ENCODE measurements at regions not wholly inside any gene's neighbourhood (a gene's known extent, or its start where the extent isn't known, plus 50 kb on each side); places are given as distances from the start of the nearest gene placed in this dataset.

GRCh38 chr2:200165687-200166086 lies 140.8 kb upstream of the SPATS2L start:
- no peak for FAIRE-seq
- no peak for DNase-seq (ENCODE audit: extremely low spot score, insufficient read length, low read depth)

GRCh38 chr2:200168641-200169555 lies 137.6 kb upstream of the SPATS2L start:
- DNase-seq (ENCODE audit: extremely low spot score, insufficient read length, low read depth) (no peak), FAIRE-seq (no peak)

- FAIRE-seq (no peak), DNase-seq (ENCODE audit: extremely low spot score, insufficient read length, low read depth) (no peak)
These were observed 136.3 kb upstream of the SPATS2L start for GRCh38 chr2:200170221-200170620.

DNA sequence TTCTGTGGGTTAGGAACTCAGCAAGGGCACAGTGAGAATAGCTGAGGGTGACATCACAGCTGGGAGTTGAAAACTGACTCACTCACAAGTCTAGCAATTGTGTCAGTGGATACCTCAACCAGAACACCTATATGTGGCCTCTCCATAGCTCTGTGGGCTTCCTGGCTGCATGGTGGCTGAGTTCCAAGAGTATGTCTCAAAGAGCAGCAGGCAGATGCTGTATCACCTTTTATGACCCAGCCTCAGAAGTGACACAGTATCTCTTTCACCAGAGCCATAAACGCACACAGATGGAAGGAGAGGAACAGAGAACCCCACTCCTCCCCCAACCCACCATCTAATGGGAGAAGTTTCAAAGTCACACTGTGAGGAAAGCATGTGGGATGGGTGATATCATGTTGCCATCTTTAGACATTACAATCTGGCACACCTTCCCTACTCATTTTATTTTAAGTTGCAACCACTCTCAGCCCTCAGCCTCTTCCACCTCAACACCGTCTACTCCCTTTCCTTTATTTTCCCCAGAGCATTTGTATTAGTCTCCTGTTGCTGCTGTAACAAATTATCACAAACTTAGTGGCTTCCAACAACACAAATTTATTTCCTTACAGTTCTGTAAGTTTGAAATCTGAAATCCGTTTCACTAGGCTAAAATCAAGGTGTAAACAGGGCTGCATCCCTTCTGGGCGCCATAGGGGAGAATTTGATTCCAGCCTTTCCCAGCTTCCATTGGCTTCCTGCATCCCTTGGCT lies 134.6 kb upstream of the SPATS2L start:
- no peak for FAIRE-seq
- no peak for DNase-seq (ENCODE audit: extremely low spot score, insufficient read length, low read depth)

DNA sequence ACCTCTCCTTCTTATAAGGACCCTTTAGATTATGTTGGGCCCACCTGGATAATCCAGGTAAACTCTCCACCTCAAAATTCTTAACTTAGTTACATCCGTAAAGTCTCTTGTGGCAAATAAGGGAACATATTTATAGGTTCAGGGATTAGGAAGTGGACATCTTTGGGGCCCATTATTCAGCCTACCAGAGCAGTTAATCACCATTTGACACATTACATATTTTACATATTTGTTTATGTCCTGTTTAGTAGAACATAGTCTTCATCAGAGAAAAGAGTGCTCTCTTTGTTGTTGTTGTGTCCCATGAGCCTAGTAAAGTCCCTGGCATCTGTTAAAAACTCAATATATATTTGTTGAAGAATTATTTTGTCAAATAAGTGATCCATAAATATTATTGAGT lies 134.0 kb upstream of the SPATS2L start:
- DNase-seq (ENCODE audit: extremely low spot score, insufficient read length, low read depth) = no peak
- no peak for FAIRE-seq

GRCh38 chr2:200172944-200173581 lies 133.4 kb upstream of the SPATS2L start:
- DNase-seq (ENCODE audit: extremely low spot score, insufficient read length, low read depth) (no peak), FAIRE-seq (no peak)

DNA sequence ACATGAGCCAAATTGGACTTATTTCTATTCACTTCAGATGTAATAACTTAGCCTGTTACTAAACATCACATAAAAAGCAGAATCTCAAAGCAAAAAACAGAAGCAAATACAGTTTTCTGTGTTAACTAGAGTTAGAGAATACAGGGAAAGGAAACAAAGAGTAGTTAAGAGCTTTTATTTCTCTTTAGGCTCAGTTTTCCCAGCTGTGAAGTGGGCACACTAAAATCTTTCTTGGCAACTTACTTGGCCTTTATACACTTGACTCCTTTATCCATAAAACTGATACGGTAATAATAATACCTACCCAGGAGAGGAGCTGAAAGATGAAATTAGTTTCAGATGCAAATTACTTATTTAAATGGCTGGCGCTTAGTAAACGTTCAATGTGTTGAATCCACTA lies 132.8 kb upstream of the SPATS2L start:
- no peak for DNase-seq (ENCODE audit: extremely low spot score, insufficient read length, low read depth)

DNA sequence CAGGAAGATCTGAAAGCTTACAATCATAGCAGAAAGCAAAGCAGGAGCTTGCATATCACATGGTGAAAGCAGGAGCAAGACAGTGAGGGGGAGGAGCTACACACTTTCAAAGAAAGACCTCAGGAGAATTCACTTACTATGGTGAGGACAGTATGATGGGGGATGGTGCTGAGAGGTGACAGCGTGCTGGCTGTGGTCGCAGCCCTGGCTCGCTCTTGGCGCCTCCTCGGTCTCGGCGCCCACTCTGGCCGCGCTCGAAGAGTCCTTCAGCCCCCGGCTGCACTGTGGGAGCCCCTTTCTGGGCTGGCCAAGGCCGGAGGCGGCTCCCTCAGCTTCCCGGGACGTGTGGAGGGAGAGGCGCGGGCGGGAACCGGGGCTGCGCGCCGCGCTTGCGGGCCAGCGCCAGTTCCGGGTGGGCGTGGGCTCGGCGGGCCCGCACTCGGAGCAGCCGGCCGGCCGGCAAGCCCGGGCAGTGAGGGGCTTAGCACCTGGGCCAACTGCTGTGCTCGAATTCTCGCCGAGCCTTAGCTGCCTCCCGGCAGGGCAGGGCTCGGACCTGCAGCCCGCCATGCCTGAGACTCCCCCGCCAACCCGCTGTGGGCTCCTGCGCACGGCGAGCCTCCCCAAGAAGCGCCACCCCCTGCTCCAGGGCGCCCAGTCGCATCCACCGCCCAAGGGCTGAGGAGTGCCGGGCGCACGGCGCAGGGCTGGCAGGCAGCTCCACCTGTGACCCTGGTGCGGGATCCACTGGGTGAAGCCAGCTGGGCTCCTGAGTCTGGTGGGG lies 131.9 kb upstream of the SPATS2L start:
- DNase-seq (ENCODE audit: extremely low spot score, insufficient read length, low read depth) (no peak), FAIRE-seq (no peak)

More for the DNA sequence above, 132.8 kb upstream of the SPATS2L start:
- no peak for FAIRE-seq

DNA sequence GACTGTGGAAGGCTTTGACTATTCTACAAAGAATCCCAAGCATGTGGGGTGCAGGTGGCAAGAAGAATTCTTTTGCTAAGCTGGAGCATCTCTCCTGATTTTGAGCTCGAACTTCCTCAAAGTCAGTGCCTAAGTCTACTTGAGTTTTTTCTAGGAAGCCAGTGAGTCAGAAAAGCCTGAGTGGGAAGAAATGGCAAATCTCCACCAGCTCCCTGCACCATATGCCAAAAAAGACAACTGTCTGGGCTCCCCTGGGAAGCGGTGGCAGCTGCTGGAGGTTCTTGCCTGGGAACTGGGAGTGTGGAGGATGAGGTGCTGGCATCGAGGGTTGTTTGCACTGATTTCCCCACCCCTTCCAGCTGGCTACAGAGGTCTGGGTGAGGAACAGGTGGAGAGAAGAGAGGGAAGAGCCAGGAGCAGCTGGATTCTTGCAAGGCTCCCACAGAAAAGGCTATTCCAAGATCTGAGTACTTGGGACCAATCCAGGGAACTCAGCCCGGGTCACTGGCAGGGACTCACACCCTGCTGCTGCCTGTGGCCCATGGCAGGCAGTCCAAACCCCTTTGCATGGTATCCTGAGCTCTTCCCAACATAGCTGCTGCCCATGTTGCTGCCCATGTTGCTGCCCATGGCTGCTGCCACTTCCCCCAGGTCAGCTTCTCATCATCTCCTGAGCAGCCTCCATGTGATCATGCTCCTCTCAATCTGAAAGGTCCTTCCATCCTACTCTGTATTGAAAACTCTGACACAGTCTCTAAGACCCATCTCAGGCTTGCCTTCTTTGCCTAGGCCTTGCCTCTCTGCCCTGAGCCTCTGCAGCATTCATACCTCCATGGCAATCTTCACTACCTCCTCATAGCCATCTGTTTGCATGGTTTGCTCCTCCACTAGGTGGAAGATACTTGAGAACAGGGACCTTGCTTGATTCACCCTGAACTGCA lies 128.3 kb upstream of the SPATS2L start:
- DNase-seq (ENCODE audit: extremely low spot score, insufficient read length, low read depth) = no peak
- no peak for FAIRE-seq

- DNase-seq (ENCODE audit: extremely low spot score, insufficient read length, low read depth) (no peak), FAIRE-seq (no peak)
These were observed 127.3 kb upstream of the SPATS2L start for GRCh38 chr2:200179151-200179550.

GRCh38 chr2:200180943-200181342 lies 125.5 kb upstream of the SPATS2L start:
- DNase-seq (ENCODE audit: extremely low spot score, insufficient read length, low read depth) (no peak), FAIRE-seq (no peak)

DNA sequence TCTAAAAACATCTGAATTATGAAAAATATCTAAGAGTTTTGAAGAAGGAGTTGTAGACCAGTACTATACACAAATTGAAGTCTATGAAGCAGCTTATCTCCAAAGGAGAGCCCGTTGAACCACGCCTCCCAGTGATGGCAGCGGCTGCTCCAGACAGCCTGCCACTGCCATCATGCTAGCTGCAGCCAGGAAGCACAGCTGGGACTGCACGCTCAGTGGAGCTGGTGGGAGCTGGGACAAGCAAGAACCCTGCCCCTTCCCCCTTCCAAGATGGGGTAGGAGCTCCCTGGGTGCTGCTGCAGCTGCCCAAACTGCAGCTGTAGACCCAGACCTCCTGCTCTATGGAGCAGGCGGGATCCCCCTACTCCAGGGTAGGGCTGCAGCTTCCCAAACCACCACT lies 124.7 kb upstream of the SPATS2L start:
- FAIRE-seq = no peak
- no peak for DNase-seq (ENCODE audit: extremely low spot score, insufficient read length, low read depth)

DNA sequence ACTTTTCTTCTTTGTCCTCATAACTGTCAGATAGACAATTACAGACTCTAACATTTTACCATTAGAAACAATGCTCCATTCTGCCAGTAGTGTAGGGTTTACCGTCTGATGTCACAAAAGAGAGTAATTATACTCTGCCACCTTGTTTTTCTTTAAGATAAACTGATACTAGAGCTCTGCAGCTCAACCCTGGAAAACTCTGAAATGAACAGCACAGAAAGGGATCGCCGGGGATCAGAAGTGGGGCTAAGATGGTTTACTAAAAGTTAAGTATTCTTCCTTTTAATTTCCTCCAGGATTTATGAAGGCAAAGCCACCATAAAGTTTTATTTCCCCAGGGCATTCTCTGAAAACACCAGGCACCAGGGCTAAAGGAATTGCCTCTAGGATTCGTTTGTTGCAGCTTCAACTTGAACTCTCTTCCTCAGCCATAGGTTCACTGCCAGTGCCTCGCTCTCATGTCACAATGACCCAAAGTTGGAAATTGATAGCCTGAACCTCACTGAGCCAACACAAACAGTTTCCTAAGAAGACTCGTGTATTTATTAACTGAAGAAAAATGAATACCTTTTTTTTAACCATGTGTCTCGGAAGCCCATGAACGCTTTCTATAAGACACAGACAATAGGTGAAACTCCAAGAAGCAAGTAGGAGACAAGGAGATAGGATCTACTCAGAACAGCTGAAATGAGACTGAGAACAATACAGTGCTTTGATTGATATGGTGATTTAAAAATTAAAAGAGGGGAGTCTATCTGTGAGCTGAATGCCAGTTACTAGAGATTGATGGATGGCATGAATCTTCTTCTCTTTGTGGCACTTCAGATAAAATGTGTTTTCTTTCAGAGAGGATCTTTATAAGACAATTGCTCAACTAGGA lies 121.5 kb upstream of the SPATS2L start:
- FAIRE-seq (no peak), DNase-seq (ENCODE audit: extremely low spot score, insufficient read length, low read depth) (no peak)

GRCh38 chr2:200185628-200186000 lies 120.9 kb upstream of the SPATS2L start:
- DNase-seq (ENCODE audit: extremely low spot score, insufficient read length, low read depth) (no peak), FAIRE-seq (no peak)

- FAIRE-seq (no peak), DNase-seq (ENCODE audit: extremely low spot score, insufficient read length, low read depth) (no peak)
These were observed 120.5 kb upstream of the SPATS2L start for GRCh38 chr2:200186002-200186401.

- FAIRE-seq (no peak), DNase-seq (ENCODE audit: extremely low spot score, insufficient read length, low read depth) (no peak)
These were observed 117.6 kb upstream of the SPATS2L start for GRCh38 chr2:200188876-200189275.

DNA sequence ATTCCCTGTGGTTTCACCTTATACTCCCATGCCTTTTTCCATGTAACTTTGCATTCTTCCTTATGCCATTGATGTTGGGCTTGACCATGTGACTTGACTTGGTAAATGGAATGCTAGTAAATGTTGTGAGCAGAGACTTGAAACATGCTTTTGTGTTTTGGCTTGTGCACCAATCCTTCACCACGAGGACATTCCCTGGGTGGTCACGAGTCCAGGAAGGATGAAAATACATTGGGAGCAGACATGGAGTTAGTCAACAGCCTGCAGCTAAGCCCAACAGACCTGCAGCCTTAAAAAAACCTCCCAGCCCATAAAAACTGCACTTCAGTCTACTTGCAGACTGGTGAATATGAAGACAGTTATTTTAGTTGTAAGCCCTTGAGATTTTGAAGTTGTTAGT lies 116.5 kb upstream of the SPATS2L start:
- no peak for FAIRE-seq
- DNase-seq (ENCODE audit: extremely low spot score, insufficient read length, low read depth) = no peak

GRCh38 chr2:200193331-200193730 lies 113.2 kb upstream of the SPATS2L start:
- FAIRE-seq = no peak
- no peak for DNase-seq (ENCODE audit: extremely low spot score, insufficient read length, low read depth)
